UCSD-AML1 (cell line): ENCODE measurements at regions not wholly inside any gene's neighbourhood (a gene's known extent, or its start where the extent isn't known, plus 50 kb on each side); places are given as distances from the start of the nearest gene placed in this dataset.
A peak's percentile ranks its signal among the peaks of the same experiment; 100 is the strongest.
"Not testable (repeated sequence)": the region's sequence is repeated elsewhere in the genome, so short reads cannot be mapped to it uniquely, and the experiment has no call there.

Experiments
- DNase-seq: peaks from one replicate; lab custom pipeline; 2025; ENCODE audit not compliant: unreplicated experiment; lab: John Stamatoyannopoulos, UW

GRCh38 chr13:21261487-21262216, 85.2 kb downstream of the MRPL57 start:
- not testable (repeated sequence) for DNase-seq

- DNase-seq, result not testable (repeated sequence)
Measured at GRCh38 chr13:21263909-21264308, 87.5 kb downstream of the MRPL57 start.

GRCh38 chr13:21268485-21268884, 92.0 kb downstream of the MRPL57 start:
- not testable (repeated sequence) for DNase-seq

GRCh38 chr13:21272439-21272838, 96.0 kb downstream of the MRPL57 start:
- DNase-seq, result not testable (repeated sequence)

GRCh38 chr13:21274457-21274856, 98.0 kb downstream of the MRPL57 start:
- not testable (repeated sequence) for DNase-seq

GRCh38 chr13:21282065-21282464, 105.6 kb downstream of the MRPL57 start:
- no peak for DNase-seq

- DNase-seq, result no peak
Measured at GRCh38 chr13:21287331-21287907, 111.0 kb downstream of the MRPL57 start.

- no peak for DNase-seq
Measured at GRCh38 chr13:21289475-21289874, 113.0 kb downstream of the MRPL57 start.

- DNase-seq, result not testable (repeated sequence)
Measured at GRCh38 chr13:21290442-21291002, 114.1 kb downstream of the MRPL57 start.

- DNase-seq, result no peak
Measured at GRCh38 chr13:21291840-21292239, 115.4 kb downstream of the MRPL57 start.

GRCh38 chr13:21296991-21297390, 120.5 kb downstream of the MRPL57 start:
- DNase-seq, result peak; percentile 64

- no peak for DNase-seq
Measured at GRCh38 chr13:21297447-21297846, 121.0 kb downstream of the MRPL57 start.

- peak; percentile 89 for DNase-seq
Measured at GRCh38 chr13:21297914-21298831, 121.7 kb downstream of the MRPL57 start.

GRCh38 chr13:21304256-21304655, 127.8 kb downstream of the MRPL57 start:
- no peak for DNase-seq

GRCh38 chr13:21306300-21307073, 130.0 kb downstream of the MRPL57 start:
- not testable (repeated sequence) for DNase-seq

- DNase-seq, result not testable (repeated sequence)
Measured at GRCh38 chr13:21307158-21307557, 130.7 kb downstream of the MRPL57 start.

GRCh38 chr13:21308906-21309305, 132.4 kb downstream of the MRPL57 start:
- DNase-seq, result no peak

GRCh38 chr13:21309542-21310172, 133.2 kb downstream of the MRPL57 start:
- no peak for DNase-seq

GRCh38 chr13:21310220-21310619, 133.8 kb downstream of the MRPL57 start:
- DNase-seq, result no peak

GRCh38 chr13:21314976-21315375, 138.5 kb downstream of the MRPL57 start:
- DNase-seq, result not testable (repeated sequence)
